ENCODE measurements at regions not wholly inside any gene's neighbourhood (a gene's known extent, or its start where the extent isn't known, plus 50 kb on each side); places are given as distances from the start of the nearest gene placed in this dataset.
"Not testable (repeated sequence)": the region's sequence is repeated elsewhere in the genome, so short reads cannot be mapped to it uniquely, and the experiment has no call there.

DNA sequence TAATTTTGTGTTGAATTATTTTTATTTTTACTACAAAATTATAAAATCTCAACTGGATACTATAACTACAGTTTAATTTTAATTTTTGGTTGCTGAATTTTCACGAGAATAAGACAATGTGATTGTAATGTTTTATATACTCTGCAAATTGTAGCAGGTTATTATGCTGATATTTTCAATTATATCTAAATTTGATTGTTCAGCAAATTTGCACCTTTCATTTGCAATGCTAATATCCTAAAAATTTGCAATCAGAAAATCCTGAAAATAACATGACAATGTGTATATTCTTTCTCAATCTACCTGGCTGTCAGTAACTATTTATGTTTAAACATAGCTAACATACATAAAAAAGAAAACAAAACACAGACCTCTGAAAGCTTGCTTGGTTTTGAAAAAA is 932.2 kb upstream of the LRFN5 start:
- H3K4me3 ChIP-seq (ENCODE audit: low read length): no peak overlapping the region
- TF ChIP-seq, protein P1, sequence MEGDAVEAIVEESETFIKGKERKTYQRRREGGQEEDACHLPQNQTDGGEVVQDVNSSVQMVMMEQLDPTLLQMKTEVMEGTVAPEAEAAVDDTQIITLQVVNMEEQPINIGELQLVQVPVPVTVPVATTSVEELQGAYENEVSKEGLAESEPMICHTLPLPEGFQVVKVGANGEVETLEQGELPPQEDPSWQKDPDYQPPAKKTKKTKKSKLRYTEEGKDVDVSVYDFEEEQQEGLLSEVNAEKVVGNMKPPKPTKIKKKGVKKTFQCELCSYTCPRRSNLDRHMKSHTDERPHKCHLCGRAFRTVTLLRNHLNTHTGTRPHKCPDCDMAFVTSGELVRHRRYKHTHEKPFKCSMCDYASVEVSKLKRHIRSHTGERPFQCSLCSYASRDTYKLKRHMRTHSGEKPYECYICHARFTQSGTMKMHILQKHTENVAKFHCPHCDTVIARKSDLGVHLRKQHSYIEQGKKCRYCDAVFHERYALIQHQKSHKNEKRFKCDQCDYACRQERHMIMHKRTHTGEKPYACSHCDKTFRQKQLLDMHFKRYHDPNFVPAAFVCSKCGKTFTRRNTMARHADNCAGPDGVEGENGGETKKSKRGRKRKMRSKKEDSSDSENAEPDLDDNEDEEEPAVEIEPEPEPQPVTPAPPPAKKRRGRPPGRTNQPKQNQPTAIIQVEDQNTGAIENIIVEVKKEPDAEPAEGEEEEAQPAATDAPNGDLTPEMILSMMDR (conservative IDR thresholded peaks at IDR 0.05; ENCODE audit: low read length): no peak
- DNase-seq (ENCODE audit: low read depth): no peak

DNA sequence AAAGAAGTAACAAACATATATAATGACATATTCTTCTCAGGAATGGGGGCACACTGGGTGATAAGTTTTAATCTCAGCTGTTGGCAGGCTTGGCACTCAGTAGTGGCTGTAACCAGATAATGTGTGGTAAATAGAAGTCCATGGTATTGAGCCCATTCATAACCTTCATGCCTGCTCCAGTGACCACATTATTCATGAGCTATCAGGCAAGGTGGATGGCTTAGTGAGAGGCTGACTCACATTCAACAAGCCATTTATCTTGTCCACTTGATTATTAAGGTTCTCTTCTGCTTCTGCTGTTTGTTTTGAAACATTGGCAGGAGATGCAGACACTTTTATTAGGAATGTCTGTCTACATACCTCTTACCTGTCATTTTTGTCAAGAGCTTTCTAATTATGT is 950.4 kb upstream of the LRFN5 start:
- TF ChIP-seq, protein P1 (conservative IDR thresholded peaks at IDR 0.05; ENCODE audit: low read length): no peak
- H3K4me3 ChIP-seq (ENCODE audit: low read length): no peak overlapping the region
- no peak for DNase-seq (ENCODE audit: low read depth)

DNA sequence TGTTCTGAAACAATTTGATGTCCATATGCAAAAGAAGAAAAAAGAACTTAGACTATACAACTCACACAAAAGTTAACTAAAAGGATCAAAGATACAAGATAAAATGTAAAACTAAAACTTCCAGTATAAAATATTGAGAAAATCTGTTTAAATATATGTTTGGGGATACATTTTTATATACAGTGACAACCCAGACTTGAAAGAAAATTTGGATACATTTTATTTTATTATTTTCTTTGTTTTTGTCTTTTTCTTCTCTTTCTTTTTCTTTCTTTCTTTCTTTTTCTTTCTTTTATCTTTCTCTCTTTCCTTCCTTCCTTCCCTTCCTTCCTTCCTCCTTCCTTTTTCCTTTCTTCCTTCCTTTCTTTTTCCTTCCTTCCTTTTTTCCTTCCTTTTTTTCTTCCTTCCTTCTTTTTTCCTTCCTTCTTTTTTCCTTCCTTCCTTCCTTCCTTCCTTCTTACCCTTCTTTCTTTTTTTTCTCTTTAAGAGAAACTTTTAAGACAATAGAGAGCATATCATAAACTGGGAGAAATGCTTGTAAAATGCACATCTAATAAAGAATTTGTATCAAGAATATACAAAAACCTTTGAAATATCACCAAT is 954.5 kb upstream of the LRFN5 start:
- no peak overlapping the region for H3K4me3 ChIP-seq (ENCODE audit: low read length)
- no peak for DNase-seq (ENCODE audit: low read depth)
- TF ChIP-seq, protein P1 (conservative IDR thresholded peaks at IDR 0.05; ENCODE audit: low read length): no peak

DNA sequence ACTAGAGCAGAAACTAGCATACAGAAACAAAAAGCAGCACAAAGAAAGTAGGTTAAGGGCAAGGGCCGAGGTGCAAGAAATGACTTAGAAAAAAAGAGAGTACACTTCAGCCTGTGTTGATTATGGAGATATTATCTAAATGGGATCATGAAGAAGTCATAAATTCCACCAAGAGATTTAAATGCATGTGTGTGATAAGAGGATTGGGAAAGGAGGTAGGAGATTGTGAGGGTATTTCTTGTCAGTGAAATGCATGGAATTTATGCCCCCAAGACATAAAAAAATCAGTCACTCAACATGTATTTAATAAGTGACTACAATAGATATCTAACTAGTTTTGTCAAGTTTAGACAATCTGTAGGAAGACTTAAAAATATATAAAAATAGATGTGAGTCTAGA is 976.2 kb upstream of the LRFN5 start:
- no peak for DNase-seq (ENCODE audit: low read depth)
- H3K4me3 ChIP-seq (ENCODE audit: low read length): no peak overlapping the region
- TF ChIP-seq, protein P1 (conservative IDR thresholded peaks at IDR 0.05; ENCODE audit: low read length): no peak

DNA sequence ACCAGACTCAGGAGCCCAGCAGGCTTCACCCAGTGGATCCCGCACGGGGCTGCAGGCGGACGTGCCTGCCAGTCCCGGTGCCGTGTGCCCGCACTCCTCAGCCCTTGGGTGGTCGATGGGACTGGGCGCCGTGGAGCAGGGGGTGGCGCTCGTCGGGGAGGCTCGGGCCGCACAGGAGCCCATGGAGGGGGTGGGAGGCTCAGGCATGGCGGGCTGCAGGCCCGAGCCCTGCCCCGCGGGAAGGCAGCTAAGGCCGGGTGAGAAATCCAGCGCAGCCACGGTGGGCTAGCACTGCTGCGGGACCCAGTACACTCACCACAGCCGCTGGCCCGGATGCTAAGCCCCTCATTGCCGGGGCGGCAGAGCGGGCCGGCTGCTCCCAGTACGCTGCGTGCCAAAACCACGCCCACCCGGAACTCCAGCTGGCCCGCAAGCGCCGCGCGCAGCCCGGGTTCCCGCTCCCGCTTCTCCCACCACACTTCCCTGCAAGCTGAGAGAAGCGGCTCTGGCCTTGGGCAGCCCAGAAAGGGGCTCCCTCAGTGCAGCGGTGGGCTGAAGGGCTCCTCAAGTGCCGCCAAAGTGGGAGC is 977.0 kb upstream of the LRFN5 start:
- DNase-seq (ENCODE audit: low read depth); H3K4me3 ChIP-seq (ENCODE audit: low read length): not testable (repeated sequence)

DNA sequence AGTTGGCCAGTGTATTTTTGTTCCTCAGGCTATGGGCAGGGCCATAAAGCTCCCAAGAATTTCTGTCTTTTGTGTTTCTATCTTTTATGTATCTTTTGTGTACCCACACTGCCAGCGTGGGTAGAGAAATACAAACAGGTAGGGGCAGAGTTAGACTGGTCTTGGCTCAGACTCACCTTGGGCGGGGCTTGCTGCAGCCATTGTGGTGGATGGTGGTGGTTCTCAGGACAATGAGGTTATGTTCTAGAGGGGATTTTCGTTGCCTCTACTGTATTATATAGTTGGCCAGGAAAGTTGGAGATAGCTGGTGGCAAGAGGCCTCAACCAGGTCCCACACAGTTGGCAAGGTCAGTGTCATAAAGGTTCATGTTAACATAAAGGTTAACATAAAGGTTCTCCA is 977.5 kb upstream of the LRFN5 start:
- H3K4me3 ChIP-seq (ENCODE audit: low read length): no peak overlapping the region

DNA sequence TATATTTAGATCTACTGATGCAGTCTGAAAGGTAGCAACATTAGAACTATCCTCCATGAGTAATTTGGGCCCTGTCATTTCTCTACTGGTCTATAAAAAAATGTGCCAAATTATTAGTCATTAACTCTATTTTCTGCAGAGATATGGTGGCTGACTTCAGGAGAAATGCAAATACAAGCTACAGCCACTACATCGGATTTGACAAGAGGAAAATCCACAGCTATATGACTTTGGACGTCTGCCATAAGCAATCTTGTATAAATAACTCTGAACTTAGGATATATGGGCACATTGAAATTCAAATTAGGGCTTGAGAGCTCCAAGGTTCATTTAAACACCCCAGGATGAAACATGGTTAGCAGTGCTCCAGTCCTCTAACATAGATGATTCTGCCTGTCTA is 983.0 kb upstream of the LRFN5 start:
- TF ChIP-seq, protein P1 (conservative IDR thresholded peaks at IDR 0.05; ENCODE audit: low read length): no peak
- no peak for DNase-seq (ENCODE audit: low read depth)
- no peak overlapping the region for H3K4me3 ChIP-seq (ENCODE audit: low read length)

More for the DNA sequence above, 977.5 kb upstream of the LRFN5 start:
- TF ChIP-seq, protein P1 (conservative IDR thresholded peaks at IDR 0.05; ENCODE audit: low read length): no peak
- no peak for DNase-seq (ENCODE audit: low read depth)

Measured in AG10803 (cell line).